ENCODE measurements at regions not wholly inside any gene's neighbourhood (a gene's known extent, or its start where the extent isn't known, plus 50 kb on each side); places are given as distances from the start of the nearest gene placed in this dataset.

DNA sequence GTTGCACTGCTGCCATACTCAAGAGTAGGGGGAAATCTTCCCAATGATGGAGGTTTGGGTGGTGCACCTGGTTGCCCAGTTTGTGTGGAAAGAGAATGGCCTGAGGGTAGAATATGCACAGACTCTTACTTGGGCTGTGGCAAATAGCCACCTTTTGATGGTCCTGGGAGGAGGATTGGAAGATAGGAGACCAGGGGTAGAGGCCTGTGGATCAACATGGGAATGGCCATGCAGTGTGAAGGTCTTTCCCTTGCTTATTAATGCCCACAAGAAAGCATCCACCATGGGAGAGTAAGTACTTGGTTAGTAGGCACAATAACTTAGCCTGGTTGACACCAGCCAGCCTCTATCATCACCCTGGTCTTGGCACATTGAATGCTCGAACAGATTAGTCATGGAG lies 156.8 kb upstream of the LEF1 start:
- no peak for FAIRE-seq
- no peak for DNase-seq (ENCODE audit: insufficient read length, low spot score)
- TF ChIP-seq POLR2A (IDR thresholded peaks at IDR 0.05; ENCODE audit: low read depth, low read length) (no peak), TAF1 (IDR thresholded peaks at IDR 0.05; ENCODE audit: low read depth, low read length) (no peak), POU2F2 (IDR thresholded peaks at IDR 0.05; ENCODE audit: low read depth, low read length) (no peak), PAX5 (IDR thresholded peaks at IDR 0.05; ENCODE audit: insufficient read depth, low read length, severe bottlenecking) (no peak), POLR2AphosphoS5 (IDR thresholded peaks at IDR 0.05; ENCODE audit: low read depth, low read length) (no peak), SPI1 (IDR thresholded peaks at IDR 0.05; ENCODE audit: low read depth, low read length) (no peak)

DNA sequence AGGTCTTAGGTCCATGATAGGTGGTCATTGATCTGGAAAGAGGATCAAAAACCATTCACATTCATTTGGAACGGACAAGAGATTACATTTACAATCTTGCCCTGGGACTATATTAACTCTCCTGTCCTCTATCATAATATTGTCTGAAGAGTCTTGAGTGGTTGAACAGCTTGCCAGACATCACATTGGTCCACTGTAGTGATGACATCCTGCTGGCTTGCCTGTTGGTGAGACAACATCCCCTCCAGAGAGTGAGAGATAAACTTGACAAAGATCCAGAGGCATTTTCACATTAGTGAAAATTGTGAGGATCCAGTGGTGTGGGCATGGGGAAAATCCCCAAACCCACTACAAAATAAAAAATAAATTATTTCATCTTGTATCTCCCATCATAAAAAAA lies 155.7 kb upstream of the LEF1 start:
- no peak for TF ChIP-seq SPI1 (IDR thresholded peaks at IDR 0.05; ENCODE audit: low read depth, low read length)
- TF ChIP-seq POLR2AphosphoS5 (IDR thresholded peaks at IDR 0.05; ENCODE audit: low read depth, low read length), result no peak
- TF ChIP-seq POU2F2 (IDR thresholded peaks at IDR 0.05; ENCODE audit: low read depth, low read length), result no peak
- TF ChIP-seq POLR2A (IDR thresholded peaks at IDR 0.05; ENCODE audit: low read depth, low read length), result no peak
- no peak for TF ChIP-seq TAF1 (IDR thresholded peaks at IDR 0.05; ENCODE audit: low read depth, low read length)
- no peak for TF ChIP-seq PAX5 (IDR thresholded peaks at IDR 0.05; ENCODE audit: insufficient read depth, low read length, severe bottlenecking)
- FAIRE-seq (no peak), DNase-seq (ENCODE audit: insufficient read length, low spot score) (no peak)

DNA sequence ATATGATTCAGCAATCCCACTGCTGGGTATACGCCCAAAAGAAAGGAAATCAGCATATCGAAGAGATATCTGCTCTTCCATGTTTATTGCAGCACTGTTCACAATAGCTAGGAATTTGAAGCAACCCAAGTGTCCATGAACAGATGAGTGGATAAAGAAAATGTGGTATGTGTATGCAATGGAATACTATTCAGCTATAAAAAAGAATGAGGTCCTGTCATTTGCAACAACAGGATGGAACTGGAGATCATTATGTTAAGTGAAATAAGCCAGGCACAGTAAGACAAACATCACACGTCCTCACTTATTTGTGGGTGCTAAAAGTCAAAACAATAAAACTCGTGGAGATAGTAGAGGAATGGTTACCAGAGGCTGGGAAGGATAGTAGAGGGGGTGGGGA lies 153.8 kb upstream of the LEF1 start:
- no peak for FAIRE-seq
- no peak for DNase-seq (ENCODE audit: insufficient read length, low spot score)
- no peak for TF ChIP-seq PAX5 (IDR thresholded peaks at IDR 0.05; ENCODE audit: insufficient read depth, low read length, severe bottlenecking)
- TF ChIP-seq POLR2AphosphoS5 (IDR thresholded peaks at IDR 0.05; ENCODE audit: low read depth, low read length), result no peak
- no peak for TF ChIP-seq SPI1 (IDR thresholded peaks at IDR 0.05; ENCODE audit: low read depth, low read length)
- no peak for TF ChIP-seq POU2F2 (IDR thresholded peaks at IDR 0.05; ENCODE audit: low read depth, low read length)
- TF ChIP-seq TAF1 (IDR thresholded peaks at IDR 0.05; ENCODE audit: low read depth, low read length), result no peak
- no peak for TF ChIP-seq POLR2A (IDR thresholded peaks at IDR 0.05; ENCODE audit: low read depth, low read length)

DNA sequence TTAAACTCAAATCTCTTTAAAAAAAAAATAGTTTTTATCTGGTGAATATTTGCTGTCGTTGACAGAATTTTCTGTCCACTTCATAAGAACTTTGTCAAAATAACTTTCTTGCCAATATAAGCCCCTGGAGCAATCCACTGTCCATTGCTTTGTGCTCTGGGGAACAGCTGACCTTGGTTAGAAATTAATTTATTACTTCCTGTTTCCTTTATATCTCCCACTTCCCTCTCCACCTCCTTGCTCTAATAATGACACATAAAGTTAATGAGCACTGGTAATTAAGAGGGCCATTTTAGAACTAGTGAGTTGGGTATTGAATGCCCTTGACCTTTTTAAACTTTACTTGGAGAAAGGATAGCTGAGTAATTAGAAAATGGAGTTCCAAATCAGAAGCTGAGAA lies 151.3 kb upstream of the LEF1 start:
- DNase-seq (ENCODE audit: insufficient read length, low spot score) (no peak), FAIRE-seq (no peak)
- TF ChIP-seq POLR2AphosphoS5 (IDR thresholded peaks at IDR 0.05; ENCODE audit: low read depth, low read length), result no peak
- no peak for TF ChIP-seq POLR2A (IDR thresholded peaks at IDR 0.05; ENCODE audit: low read depth, low read length)
- no peak for TF ChIP-seq TAF1 (IDR thresholded peaks at IDR 0.05; ENCODE audit: low read depth, low read length)
- TF ChIP-seq POU2F2 (IDR thresholded peaks at IDR 0.05; ENCODE audit: low read depth, low read length), result no peak
- TF ChIP-seq PAX5 (IDR thresholded peaks at IDR 0.05; ENCODE audit: insufficient read depth, low read length, severe bottlenecking), result no peak
- no peak for TF ChIP-seq SPI1 (IDR thresholded peaks at IDR 0.05; ENCODE audit: low read depth, low read length)

DNA sequence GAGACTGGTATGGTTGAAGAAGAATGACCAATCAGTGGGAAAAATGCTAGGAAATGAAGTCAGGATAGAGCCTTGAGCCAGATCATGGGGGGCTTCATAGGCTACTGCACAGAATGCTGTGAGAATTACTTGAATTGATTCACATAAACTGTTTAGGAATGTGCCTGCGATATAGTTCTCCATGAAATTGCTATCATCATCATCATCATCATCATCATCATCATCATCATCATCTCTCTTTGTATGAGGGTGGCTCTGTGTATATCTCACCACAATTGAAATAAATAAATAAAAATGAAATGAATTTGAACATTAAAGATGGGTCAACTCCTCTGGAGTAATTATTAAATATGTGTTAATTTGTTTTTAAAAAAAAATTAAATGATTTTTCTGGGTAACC lies 148.6 kb upstream of the LEF1 start:
- DNase-seq (ENCODE audit: insufficient read length, low spot score) (no peak), FAIRE-seq (no peak)
- TF ChIP-seq POU2F2 (IDR thresholded peaks at IDR 0.05; ENCODE audit: low read depth, low read length) (no peak), PAX5 (IDR thresholded peaks at IDR 0.05; ENCODE audit: insufficient read depth, low read length, severe bottlenecking) (no peak), SPI1 (IDR thresholded peaks at IDR 0.05; ENCODE audit: low read depth, low read length) (no peak), POLR2A (IDR thresholded peaks at IDR 0.05; ENCODE audit: low read depth, low read length) (no peak), POLR2AphosphoS5 (IDR thresholded peaks at IDR 0.05; ENCODE audit: low read depth, low read length) (no peak), TAF1 (IDR thresholded peaks at IDR 0.05; ENCODE audit: low read depth, low read length) (no peak)

DNA sequence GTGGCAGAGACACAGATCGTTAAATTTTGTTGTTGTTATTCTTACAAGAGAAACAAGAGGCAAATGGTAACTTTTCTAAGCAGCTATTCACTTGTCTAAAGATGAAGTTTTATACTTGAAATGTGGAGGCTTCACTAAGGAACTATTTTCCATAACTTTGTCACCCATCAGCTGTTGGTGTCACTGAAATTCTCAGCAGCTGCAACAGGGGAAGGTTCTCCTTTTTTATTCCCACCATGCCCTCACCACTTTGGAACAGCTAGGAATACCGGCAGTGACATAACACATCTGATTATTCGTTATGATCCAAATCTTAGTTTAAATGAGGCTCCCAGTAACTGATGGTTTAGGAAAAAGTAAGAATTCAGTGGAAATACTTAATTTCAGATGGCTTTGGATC lies 147.0 kb upstream of the LEF1 start:
- no peak for FAIRE-seq
- DNase-seq (ENCODE audit: insufficient read length, low spot score), result no peak
- no peak for TF ChIP-seq POU2F2 (IDR thresholded peaks at IDR 0.05; ENCODE audit: low read depth, low read length)
- TF ChIP-seq POLR2A (IDR thresholded peaks at IDR 0.05; ENCODE audit: low read depth, low read length), result no peak
- TF ChIP-seq POLR2AphosphoS5 (IDR thresholded peaks at IDR 0.05; ENCODE audit: low read depth, low read length), result no peak
- no peak for TF ChIP-seq SPI1 (IDR thresholded peaks at IDR 0.05; ENCODE audit: low read depth, low read length)
- no peak for TF ChIP-seq PAX5 (IDR thresholded peaks at IDR 0.05; ENCODE audit: insufficient read depth, low read length, severe bottlenecking)
- TF ChIP-seq TAF1 (IDR thresholded peaks at IDR 0.05; ENCODE audit: low read depth, low read length), result no peak

GRCh38 chr4:108314900-108315589 lies 146.3 kb upstream of the LEF1 start:
- no peak for FAIRE-seq
- TF ChIP-seq PAX5 (IDR thresholded peaks at IDR 0.05; ENCODE audit: insufficient read depth, low read length, severe bottlenecking), result no peak
- TF ChIP-seq SPI1 (IDR thresholded peaks at IDR 0.05; ENCODE audit: low read depth, low read length), result no peak
- TF ChIP-seq POLR2A (IDR thresholded peaks at IDR 0.05; ENCODE audit: low read depth, low read length), result no peak
- TF ChIP-seq POLR2AphosphoS5 (IDR thresholded peaks at IDR 0.05; ENCODE audit: low read depth, low read length), result no peak
- TF ChIP-seq POU2F2 (IDR thresholded peaks at IDR 0.05; ENCODE audit: low read depth, low read length), result no peak
- no peak for TF ChIP-seq TAF1 (IDR thresholded peaks at IDR 0.05; ENCODE audit: low read depth, low read length)
- DNase-seq (ENCODE audit: insufficient read length, low spot score), result no peak

GRCh38 chr4:108313546-108314339 lies 145.0 kb upstream of the LEF1 start:
- DNase-seq (ENCODE audit: insufficient read length, low spot score) (no peak), FAIRE-seq (no peak)
- TF ChIP-seq PAX5 (IDR thresholded peaks at IDR 0.05; ENCODE audit: insufficient read depth, low read length, severe bottlenecking) (no peak), POLR2AphosphoS5 (IDR thresholded peaks at IDR 0.05; ENCODE audit: low read depth, low read length) (no peak), POLR2A (IDR thresholded peaks at IDR 0.05; ENCODE audit: low read depth, low read length) (no peak), POU2F2 (IDR thresholded peaks at IDR 0.05; ENCODE audit: low read depth, low read length) (no peak), SPI1 (IDR thresholded peaks at IDR 0.05; ENCODE audit: low read depth, low read length) (no peak), TAF1 (IDR thresholded peaks at IDR 0.05; ENCODE audit: low read depth, low read length) (no peak)

DNA sequence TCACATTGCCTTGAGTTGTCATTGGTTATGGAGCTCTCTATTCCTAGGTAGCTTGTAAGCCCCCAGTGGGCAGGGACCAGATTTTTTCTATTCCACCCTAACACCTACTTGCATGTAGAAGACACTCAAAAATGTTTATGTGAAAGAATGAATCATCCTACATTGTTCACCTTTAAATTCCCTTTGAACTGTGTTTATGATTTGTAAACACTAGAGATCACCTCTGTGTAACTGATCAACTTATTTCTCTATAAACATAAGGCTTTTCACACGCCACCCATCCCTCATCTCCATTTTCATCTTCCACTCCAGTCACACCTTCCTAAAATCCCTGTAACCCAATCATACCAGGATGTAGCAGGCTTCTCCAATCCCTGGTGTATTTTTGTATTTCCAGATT lies 142.6 kb upstream of the LEF1 start:
- TF ChIP-seq POLR2A (IDR thresholded peaks at IDR 0.05; ENCODE audit: low read depth, low read length) (no peak), POLR2AphosphoS5 (IDR thresholded peaks at IDR 0.05; ENCODE audit: low read depth, low read length) (no peak), TAF1 (IDR thresholded peaks at IDR 0.05; ENCODE audit: low read depth, low read length) (no peak), PAX5 (IDR thresholded peaks at IDR 0.05; ENCODE audit: insufficient read depth, low read length, severe bottlenecking) (no peak), POU2F2 (IDR thresholded peaks at IDR 0.05; ENCODE audit: low read depth, low read length) (no peak), SPI1 (IDR thresholded peaks at IDR 0.05; ENCODE audit: low read depth, low read length) (no peak)
- DNase-seq (ENCODE audit: insufficient read length, low spot score) (no peak), FAIRE-seq (no peak)

Measured in GM12891 (cell line).